Left forelimb (tissue), 1 donor: ENCODE measurements at regions not wholly inside any gene's neighbourhood (a gene's known extent, or its start where the extent isn't known, plus 50 kb on each side); places are given as distances from the start of the nearest gene placed in this dataset.

Experiments
- DNase-seq: peaks from one replicate; pipeline ENCODE4 v3.0.0-alpha.2; 2018; ENCODE audit warnings: low spot score

DNA sequence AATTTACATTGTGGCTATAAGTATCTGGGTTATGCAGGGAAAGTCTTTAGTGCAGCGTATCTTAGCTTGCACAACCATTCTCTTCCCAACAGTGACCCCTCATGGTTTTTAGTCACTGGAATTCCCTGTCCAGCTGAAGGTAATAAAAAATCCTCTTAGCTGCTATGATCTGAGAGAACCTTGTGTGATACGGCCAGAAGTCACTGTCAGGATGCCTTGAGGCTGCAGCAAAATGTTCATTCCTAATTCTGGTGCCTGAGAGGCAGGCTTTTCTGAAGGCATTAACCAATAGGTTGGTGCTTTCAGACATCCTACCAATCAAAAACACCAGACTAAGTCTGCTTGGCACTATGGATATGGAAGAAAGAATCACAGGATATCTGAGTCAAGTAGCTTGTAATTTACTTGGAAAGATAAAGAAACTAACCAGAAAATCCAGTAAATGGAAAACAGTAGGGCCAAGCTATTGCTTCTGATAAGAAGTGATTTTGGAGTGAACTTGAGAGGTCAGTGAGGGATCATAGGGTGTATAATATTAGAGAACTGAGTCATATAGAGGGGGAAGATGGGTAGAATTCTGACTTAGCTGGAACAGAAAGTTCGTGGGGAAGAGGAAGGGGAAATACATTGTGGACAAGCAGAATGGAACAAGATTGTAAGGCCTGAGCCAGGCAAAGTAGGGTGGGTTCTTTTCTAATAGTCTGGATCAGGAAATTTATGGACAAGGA lies 89.0 kb upstream of the SLC14A2 start:
- no peak for DNase-seq

DNA sequence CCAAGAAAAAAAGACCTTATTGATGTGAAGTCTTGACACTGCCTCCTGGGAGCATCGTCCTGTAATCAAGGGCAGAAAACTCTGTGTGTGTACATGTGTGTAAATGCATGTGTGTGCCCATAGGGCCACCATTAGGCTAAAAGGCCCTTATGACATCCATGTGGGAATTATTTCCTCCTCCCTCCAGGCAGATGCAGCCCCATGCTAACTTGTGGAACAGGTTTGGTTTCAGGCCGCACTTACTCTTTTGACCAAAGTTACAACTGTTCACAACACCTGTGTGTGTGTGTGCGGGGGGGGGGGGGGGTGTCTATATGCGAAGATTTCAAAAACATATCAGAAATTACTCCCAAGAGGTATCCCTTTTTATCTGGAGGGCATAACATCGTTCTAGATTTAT lies 87.4 kb upstream of the SLC14A2 start:
- no peak for DNase-seq

DNA sequence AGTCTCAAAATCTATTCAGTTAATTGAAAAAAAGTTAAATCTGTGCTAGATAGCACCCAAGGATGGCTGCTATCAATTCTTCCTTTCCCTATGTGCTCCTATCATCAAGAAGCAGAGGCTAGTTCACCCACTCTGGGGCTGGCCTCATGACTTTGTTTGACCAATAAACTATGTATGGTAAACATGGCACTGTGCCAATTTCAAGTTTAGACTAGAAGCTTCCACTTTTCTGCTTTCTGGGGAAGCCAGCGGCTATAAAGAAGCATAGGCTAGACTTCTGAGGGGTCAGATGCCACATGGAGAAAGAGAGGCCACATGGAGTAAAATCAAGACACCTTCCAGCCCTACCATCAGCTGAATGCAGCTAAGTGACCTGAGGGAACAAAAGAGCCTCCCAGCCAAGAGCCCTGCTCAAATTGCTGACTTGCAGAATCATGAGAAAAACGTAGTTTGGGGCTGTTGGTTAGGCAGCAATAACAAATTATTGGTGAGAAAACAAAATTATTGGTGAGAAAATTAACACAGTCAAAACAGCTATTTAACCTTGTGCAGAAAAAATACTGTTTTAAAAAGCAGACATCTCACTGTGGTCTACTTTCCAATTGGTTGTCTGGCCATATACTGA lies 86.5 kb upstream of the SLC14A2 start:
- no peak for DNase-seq

DNA sequence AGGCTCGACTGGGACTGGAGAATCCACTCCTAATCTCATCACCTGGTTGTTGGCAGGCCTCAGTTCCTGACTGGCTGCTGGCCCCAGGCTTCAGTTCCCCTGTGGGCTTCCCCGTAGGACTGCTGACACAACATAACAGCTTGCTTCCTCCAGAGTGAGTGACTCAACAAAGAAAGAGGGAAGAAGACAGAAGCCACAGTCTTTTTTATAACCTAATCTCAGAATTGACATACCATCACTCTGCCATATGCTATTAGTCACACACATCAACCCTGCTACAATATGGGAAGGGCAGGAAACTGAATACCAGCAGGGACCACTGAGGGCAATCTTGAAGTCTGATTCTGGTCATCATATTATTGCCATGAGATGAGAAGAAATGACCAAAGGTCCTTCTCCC lies 76.8 kb upstream of the SLC14A2 start:
- DNase-seq: no peak

DNA sequence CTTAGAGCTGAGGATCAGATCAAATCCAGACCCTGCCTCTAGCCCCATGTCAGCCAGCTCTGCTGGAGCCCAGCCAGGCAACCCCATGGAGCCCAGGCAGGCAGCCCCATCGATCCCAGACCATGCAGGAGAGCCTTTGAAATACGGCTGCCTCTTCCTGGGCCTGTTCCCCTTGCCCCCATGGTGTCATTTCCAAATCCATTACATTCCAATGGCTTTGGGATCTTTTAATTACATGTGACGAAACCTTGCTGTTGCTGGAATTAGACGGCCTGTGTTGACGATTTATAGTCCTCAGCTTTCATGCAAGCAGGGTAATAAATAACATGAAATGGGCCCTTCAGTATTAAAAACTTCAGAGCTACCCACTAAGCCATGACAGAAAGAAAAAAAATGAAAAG lies 75.8 kb upstream of the SLC14A2 start:
- DNase-seq: no peak

DNA sequence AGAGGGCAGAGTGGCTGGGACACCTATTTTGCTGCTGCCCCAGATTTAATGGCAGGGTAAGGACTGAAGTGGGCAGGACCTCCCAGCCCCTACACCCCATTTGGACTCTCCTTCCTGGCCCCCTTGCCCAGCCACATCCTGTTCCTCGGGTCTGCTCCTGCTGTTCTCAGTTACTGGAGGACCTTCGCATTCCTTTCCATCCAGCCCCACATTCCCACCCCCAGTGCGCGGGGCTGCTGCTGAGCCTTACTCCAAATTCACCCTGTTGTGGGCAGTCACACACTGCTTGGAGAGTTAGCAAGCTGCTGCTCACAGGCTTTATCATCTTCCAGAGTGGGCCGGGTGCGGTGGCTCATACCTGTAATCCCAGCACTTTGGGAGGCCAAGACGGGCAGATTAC lies 75.2 kb upstream of the SLC14A2 start:
- no peak for DNase-seq

DNA sequence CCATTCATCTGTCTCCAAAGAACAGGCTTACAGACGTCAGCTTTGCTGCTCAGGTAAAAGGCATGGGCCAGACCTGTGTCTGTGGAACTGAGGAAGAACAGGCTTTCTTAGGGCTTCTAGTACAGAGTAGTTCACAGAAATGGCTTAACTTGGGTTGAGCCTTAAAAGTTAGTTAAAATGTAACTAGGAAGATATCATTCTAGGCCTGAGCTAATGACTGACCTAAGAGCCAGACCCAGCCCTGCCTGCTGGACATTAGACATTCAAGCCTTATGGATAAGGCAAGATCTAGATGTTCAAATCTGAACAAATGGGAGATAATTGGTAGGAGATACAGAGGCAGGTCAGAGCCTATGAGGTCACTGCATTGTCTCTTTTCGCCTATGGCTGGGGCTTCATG lies 73.9 kb upstream of the SLC14A2 start:
- no peak for DNase-seq

DNA sequence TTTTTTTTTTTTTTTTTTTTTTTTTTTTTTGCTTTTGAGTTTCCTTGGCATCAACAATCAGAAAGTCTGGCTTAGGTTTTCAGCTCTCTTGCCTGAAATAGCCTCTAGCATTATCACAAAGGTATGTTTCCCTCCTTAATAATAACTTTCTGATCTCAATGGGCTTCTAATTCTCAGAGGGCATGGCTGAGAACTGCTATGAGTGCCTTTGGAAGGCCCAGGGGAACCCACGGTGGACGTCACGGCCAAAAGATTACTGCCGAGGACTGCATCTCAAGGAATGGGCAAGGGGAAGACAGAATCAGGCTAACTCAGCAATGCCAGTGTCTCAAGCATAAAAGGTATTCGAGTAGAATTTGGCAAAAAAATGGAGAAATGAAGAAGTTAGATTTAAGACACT lies 73.2 kb upstream of the SLC14A2 start:
- DNase-seq: no peak

DNA sequence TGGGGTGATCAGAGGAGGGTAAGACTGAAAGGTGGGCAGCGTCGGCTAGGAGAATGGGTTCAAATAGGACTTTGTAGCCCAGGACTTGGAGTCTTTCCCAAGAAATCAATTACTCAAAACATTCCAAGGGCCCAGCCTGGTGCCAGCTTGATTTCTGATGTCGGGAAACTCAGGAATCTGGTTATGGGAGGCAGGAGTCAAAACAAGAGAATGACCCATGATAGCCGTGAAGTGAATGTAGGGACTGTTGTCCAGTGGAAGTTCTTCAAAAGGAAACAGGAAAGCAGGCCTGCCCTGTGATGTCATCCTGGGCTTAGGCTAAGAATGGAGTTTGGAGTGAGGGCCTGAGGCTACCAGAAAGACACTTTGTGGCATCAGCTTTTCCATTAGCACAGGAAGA lies 67.4 kb upstream of the SLC14A2 start:
- DNase-seq: no peak

DNA sequence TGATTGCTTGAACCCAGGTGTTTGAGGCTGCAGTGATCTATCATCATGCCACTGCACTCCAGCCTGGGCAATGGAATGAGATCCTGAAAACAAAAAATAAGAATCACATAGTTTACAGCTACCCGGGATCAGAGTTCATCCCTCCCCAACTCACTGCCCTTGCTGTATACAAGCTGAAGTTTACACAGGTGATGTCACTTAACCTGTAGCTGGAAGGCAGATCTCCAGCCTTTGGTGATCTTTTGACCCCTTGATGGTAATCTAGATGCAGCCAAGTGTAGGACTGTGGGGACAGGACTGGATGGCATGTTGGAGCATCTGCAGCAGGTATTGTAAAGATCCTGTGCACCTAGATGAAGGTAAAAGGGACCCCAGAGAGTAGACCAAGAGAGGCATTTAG lies 66.7 kb upstream of the SLC14A2 start:
- DNase-seq: no peak

DNA sequence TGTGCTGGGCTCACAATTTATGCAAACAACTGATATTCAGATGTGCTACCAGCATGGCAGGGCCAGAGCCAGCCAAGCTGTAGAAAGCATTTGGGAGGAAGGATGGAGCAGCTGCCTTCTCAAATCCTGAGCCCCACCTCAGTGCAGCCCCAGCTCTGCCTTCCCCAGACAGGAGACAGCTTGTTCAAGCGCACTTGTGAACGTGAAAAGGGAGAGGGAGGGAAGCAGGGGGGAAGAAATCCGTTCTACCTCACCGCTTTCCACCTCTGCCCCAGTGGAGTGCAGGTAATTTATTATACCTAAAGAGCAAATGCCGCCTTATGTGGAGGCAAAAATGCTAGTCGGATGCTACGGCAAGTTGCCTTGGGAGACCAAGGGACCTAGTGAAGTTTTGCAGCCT lies 66.0 kb upstream of the SLC14A2 start:
- no peak for DNase-seq

DNA sequence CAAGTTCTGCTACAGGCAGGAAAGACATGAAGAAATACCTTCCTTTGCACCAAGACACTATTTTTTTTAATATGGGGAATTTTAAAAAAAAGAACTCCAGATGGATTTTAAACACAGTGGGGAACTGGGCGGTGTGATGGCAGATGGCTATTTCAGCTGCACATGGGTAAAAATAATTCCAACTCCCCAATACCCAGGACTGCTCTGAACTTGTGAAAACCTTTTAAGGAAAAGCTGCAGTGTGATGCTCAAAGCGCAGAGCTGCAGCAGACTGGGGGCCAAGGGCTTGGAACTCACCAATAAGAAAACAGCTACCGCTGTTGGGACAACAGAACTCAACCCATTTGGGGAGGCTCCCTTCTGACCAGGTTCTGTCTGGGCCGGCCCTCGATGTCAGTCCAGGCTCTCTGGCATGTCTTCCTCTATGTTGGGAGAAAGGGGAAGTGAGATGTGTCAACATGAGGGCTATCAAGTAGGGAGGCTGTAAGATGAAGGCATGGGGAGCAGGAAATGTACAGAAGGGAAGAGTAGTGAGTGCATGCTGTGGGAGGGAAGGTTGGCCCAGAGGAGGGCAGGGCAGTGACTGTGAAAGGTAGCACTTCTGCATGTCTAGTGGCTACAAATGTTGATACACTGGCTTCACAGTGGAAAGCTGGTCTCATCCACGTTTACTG lies 64.0 kb upstream of the SLC14A2 start:
- no peak for DNase-seq

DNA sequence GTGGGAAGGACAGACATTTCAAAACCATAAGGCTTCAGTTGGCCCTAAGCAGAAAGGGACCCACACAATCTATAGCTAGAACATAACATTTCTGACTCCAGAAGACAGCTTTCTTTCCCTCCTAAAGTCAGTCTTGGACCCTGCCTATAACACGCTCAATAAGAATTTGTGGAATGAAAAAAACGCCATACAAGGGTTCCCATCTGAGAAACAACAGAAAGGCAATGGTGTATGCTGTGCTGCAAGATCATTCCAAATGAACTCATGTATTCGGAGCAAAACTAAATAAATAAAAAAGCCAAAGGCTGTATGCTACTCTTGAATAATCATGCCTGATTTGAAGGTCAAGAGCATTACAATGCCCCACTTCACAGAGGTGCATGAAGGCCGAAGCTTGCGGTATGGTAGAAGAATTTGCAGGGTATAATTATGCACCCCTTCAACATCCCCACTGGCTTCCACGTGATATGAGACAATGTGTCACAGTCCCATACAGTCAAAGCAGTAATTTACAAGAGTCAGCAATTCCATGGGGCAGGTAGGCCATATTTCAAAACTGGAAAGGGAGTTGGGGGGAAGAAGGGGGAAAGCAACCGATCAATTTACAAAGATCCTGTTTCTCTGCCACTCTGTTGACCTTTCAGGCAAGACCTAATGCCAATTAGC lies 61.4 kb upstream of the SLC14A2 start:
- DNase-seq: no peak

DNA sequence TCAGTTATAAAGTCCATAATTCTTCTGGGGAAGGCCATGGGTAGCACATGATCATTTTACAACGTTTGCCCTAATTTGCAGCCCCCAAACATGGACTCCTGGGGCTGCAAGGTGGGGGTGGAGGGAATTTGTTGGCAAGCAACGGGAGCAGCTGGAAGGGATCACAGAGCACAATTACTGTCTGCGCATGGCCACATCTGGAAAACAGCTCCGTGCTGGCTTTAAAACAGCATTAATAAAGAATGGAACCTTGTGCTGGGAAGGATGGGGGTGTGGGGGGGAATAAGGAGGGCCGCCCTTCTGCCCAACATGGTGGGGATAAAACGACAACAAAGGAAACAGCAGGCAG lies 60.9 kb upstream of the SLC14A2 start:
- peak; percentile 84 for DNase-seq

DNA sequence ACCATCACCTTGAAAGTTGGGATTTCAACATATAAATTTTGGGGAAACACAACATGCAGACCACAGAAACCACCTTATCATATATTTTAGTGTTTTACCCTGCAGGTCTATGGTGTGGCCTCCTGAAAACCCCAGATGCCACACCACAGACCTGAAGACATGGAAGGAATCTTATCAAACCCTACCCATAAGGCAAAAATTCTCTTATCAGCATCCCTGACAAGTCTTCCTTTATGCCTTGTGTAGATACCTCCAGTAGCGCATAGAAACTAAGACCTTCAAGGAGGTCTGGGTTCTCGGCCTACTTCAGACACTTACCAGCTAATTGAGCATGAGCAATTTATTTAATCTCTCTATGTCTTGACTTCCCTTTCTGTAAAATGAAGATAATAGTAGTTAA lies 59.1 kb upstream of the SLC14A2 start:
- no peak for DNase-seq

DNA sequence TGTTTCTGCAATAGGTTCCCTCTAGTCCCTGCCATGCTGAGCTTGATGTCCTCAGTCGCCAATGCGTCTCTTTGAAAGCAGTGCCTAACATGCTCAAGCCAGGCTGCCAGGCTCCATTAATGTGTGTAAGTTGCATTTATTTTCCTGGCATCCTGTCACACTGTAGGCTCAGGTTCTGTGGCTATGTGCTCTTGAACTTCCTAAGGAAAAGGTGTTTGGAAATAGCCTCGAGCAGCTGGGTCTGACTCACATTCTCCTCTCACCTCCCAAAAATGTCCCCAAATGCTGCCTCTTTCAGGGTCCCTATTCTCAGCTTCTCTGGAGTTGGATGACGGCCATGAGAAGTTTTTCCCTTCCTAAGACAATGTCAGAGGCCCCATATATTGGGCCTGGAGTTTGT lies 58.0 kb upstream of the SLC14A2 start:
- no peak for DNase-seq

DNA sequence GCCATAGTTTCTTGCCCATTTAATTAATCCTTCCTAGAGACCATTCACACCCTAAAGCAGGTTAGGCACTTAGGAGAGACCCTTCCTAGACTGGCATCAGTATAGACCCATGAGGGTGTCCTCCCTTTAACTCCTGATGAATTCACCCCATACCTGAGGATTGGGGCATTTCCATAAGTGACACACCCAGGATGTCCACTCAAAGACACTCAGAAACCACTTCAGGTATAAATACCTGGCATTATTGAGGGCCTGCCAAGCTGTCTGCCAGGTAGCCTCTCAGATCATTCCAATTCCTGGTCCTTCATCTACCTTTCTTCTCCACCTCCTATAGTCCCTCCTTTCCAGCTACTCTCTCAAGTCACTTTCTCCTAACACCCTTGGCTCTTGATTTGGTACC lies 57.5 kb upstream of the SLC14A2 start:
- no peak for DNase-seq

DNA sequence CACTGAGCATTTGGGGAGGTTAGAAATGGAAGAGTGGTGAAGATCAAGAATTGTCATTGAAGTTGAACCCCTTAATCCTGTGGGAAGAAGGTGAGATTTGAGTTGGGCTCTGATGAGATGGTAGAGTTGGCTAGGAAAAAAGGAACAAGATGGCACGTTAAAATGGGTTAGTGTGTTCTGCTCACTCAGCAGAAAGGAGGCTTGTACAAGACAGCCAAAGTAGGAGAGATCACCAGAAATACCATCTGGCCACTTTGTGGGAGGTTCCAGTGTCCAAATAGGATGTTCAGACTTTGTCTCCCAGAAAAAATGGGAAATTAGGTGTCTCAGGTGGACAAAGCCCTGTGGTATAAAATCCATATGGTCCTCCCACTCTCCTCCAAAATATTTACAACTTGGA lies 56.0 kb upstream of the SLC14A2 start:
- DNase-seq: no peak

DNA sequence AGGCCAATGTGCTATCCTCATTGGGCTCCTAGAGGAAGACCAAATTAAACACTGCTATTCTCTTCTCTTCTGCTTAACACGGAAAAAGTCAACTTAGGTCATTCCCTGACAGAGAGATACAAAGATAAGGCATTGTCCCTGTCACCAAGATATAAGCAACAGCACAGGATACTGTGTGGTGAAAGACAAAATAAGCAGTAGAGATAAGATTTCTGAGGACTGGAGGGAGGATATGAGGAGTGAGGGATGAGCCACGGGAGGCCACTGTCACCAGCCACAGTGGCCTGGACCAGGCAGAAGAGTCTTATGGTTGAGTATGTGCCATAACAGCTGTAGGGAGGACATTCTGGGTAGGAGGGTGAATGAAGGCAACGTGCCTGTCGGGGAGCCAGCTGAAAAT lies 54.4 kb upstream of the SLC14A2 start:
- no peak for DNase-seq

DNA sequence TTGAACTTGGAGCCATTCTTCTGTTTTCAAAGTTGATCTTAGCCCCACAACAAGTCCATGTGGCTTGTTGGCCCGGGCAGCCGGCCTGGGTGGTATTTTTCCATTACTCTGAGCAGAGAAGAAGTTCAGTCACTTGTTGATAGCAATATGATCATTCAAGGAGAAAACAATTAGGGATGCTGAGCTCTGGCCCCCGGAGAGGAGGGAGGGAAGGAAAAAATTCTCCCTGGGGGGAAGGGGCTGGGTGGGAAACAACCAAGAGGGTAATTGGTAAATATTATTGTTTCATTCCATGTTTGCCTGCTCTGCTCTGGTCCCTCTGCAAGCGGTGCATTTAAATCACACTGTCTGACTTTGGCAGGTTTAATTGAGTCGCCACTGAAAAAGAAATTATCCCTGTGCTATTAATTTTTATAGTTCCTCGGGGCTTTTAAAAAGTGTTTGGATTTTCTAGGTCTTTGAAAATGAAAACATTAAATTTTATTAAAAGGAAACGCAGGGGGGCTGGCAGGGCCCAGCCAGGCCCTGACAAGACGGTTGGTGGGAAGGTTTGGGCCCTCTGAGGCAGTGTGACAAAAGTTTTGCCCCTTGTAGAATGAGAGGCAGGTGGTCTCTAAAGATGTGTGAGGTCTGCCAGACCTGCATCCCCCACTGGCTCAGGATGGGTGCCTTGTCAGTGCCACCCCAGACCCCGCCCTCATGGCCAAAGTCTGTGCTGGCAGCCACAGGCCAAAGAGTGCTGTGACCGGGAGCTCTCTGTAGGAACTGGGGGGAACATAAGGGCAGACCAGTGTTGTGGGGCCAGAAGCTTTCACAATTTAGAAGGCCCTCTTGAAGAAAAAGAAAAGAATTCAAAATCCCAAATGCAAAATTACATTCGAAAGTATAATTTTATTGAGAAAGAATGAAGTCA lies 52.5 kb upstream of the SLC14A2 start:
- no peak for DNase-seq

DNA sequence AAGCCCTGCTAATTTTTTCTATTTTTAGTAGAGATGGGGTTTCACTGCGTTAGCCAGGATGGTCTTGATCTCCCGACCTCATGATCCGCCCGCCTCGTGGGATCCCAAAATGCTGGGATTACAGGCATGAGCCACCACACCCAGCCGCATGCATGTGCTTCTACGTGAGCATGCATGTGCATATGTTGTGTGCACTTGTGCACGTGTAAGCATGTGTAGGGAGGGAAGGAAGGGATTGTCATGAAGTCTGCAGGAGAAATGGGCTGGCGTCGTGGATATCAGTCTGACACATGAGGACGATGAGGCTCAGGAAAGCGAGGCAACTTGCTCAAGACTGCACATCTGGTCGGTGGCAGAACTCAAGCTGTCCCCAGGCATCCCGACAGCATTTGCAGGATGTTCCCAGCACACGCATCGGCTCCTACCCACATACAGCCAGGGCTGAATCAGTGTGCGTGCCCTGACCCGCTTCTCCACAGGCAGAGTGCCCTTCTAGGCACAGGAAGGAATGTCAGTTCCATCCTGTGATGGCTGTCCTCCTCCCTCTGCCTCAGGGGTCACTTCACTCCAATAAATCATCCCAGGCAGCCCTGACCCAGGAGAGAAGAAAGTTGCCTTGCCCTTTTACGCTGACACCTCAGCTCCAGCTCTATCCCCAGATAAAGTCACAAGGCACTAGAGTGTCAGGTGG lies 49.9 kb upstream of the SLC14A2 start:
- DNase-seq: no peak
